ENCODE measurements at regions not wholly inside any gene's neighbourhood (a gene's known extent, or its start where the extent isn't known, plus 50 kb on each side); places are given as distances from the start of the nearest gene placed in this dataset.

- CTCF ChIA-PET (ENCODE audit: unreplicated experiment) = no interaction called here
Measured at GRCh38 chr12:65664715-65665250, 159.5 kb upstream of the HMGA2 start.

GRCh38 chr12:65665817-65666216, 158.5 kb upstream of the HMGA2 start:
- H3K4me1 ChIP-seq (ENCODE audit: insufficient read depth, low read length, poor library complexity, severe bottlenecking) = no peaks in the 10 kb centered on the region
- no TSS peak for BruUV-seq (replicated peaks)
- H3K4me2 ChIP-seq (ENCODE audit: low read length) = no peak overlapping the region
- CTCF ChIA-PET (ENCODE audit: unreplicated experiment) = no interaction called here
- no peaks in the 10 kb centered on the region for H4K20me1 ChIP-seq (ENCODE audit: insufficient read depth, low read length)
- H3K36me3 ChIP-seq (ENCODE audit: insufficient read depth, low read length) = no peaks in the 10 kb centered on the region
- no peaks in the 10 kb centered on the region for H3K79me2 ChIP-seq (ENCODE audit: insufficient read depth, low read depth, low read length)
- DNase-seq (ENCODE audit: low spot score) = no peak
- no peak overlapping the region for H3K4me3 ChIP-seq (ENCODE audit: low read depth, low read length, poor library complexity, severe bottlenecking)
- H3K9me3 ChIP-seq (ENCODE audit: low read length) = no peaks in the 10 kb centered on the region
- no peaks in the 10 kb centered on the region for H3K9me2 ChIP-seq (ENCODE audit: insufficient read depth, low read length)
- intact Hi-C loops (cut with micrococcal nuclease; ENCODE audit: unreplicated experiment) = no loop called here
- no peak overlapping the region for H3K27ac ChIP-seq (ENCODE audit: low read depth, low read length, poor library complexity, severe bottlenecking)
- TF ChIP-seq EZH2phosphoT487 (IDR thresholded peaks at IDR 0.05; ENCODE audit: borderline replicate concordance, low read depth, low read length) = no peak
- TF ChIP-seq CTCF (conservative IDR thresholded peaks at IDR 0.05; ENCODE audit: low read length) = no peak
- H2AFZ ChIP-seq (ENCODE audit: low read length) = no peak overlapping the region
- POLR2A ChIA-PET = no interaction called here

More at GRCh38 chr12:65664715-65665250, 159.5 kb upstream of the HMGA2 start:
- Histone ChIP-seq H3K9me3 (ENCODE audit: low read length) (no peaks in the 10 kb centered on the region), H3K4me1 (ENCODE audit: insufficient read depth, low read length, poor library complexity, severe bottlenecking) (no peaks in the 10 kb centered on the region), H4K20me1 (ENCODE audit: insufficient read depth, low read length) (no peaks in the 10 kb centered on the region), H2AFZ (ENCODE audit: low read length) (no peak overlapping the region), H3K79me2 (ENCODE audit: insufficient read depth, low read depth, low read length) (no peaks in the 10 kb centered on the region), H3K4me3 (ENCODE audit: low read depth, low read length, poor library complexity, severe bottlenecking) (no peak overlapping the region), H3K27ac (ENCODE audit: low read depth, low read length, poor library complexity, severe bottlenecking) (no peak overlapping the region), H3K36me3 (ENCODE audit: insufficient read depth, low read length) (no peaks in the 10 kb centered on the region), H3K9me2 (ENCODE audit: insufficient read depth, low read length) (no peaks in the 10 kb centered on the region), H3K4me2 (ENCODE audit: low read length) (no peak overlapping the region)
- no TSS peak for BruUV-seq (replicated peaks)
- no peak for TF ChIP-seq CTCF (conservative IDR thresholded peaks at IDR 0.05; ENCODE audit: low read length)
- TF ChIP-seq EZH2phosphoT487 (IDR thresholded peaks at IDR 0.05; ENCODE audit: borderline replicate concordance, low read depth, low read length) = no peak
- intact Hi-C loops (cut with micrococcal nuclease; ENCODE audit: unreplicated experiment) = no loop called here
- DNase-seq (ENCODE audit: low spot score) = no peak
- POLR2A ChIA-PET = no interaction called here

DNA sequence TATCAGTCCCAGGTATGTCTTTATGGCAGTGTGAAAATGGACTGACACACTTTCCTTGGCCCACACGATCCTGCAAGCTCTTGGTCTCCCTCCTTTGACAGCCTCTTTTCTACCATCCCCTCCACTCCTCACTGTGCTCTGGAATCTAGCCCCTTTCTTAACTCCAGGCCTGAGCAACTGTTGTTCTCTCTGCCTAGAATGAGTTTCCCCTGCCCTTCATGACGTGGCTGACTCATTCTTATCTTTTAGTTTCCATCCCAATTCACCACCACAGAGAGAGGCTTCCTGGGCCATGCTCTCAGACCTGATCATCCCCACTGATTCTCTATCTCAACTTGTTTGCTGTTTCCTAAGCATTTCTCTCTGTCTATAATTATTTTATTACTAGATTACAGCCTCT, 157.4 kb upstream of the HMGA2 start:
- no peak overlapping the region for H3K4me2 ChIP-seq (ENCODE audit: low read length)
- no peak overlapping the region for H3K4me3 ChIP-seq (ENCODE audit: low read depth, low read length, poor library complexity, severe bottlenecking)
- no peak overlapping the region for H2AFZ ChIP-seq (ENCODE audit: low read length)
- H3K4me1 ChIP-seq (ENCODE audit: insufficient read depth, low read length, poor library complexity, severe bottlenecking) = no peaks in the 10 kb centered on the region
- CTCF ChIA-PET (ENCODE audit: unreplicated experiment) = no interaction called here
- H3K27ac ChIP-seq (ENCODE audit: low read depth, low read length, poor library complexity, severe bottlenecking) = no peak overlapping the region
- H3K9me2 ChIP-seq (ENCODE audit: insufficient read depth, low read length) = no peaks in the 10 kb centered on the region
- no peaks in the 10 kb centered on the region for H3K36me3 ChIP-seq (ENCODE audit: insufficient read depth, low read length)
- TF ChIP-seq CTCF (conservative IDR thresholded peaks at IDR 0.05; ENCODE audit: low read length) (no peak), EZH2phosphoT487 (IDR thresholded peaks at IDR 0.05; ENCODE audit: borderline replicate concordance, low read depth, low read length) (no peak)
- H4K20me1 ChIP-seq (ENCODE audit: insufficient read depth, low read length) = no peaks in the 10 kb centered on the region
- H3K9me3 ChIP-seq (ENCODE audit: low read length) = no peaks in the 10 kb centered on the region
- POLR2A ChIA-PET = no interaction called here
- H3K79me2 ChIP-seq (ENCODE audit: insufficient read depth, low read depth, low read length) = no peaks in the 10 kb centered on the region
- no peak for DNase-seq (ENCODE audit: low spot score)
- BruUV-seq (replicated peaks) = no TSS peak
- intact Hi-C loops (cut with micrococcal nuclease; ENCODE audit: unreplicated experiment) = no loop called here

All from OCI-LY7 (cell line).